Stimulated activated naive CD8-positive, alpha-beta T cell treated with anti-CD3 and anti-CD28 coated beads, Interleukin-15, amount 100 ng/mL, for 72 hours (primary cell): ENCODE measurements at regions not wholly inside any gene's neighbourhood (a gene's known extent, or its start where the extent isn't known, plus 50 kb on each side); places are given as distances from the start of the nearest gene placed in this dataset.

Experiments
- ATAC-seq: fragments of 150-1000 bp; cut with Tn5 transposase; 2 replicates; pipeline ENCODE4 v1.10.0; 2021; ENCODE audit warnings: mild to moderate bottlenecking, moderate library complexity
- DNase-seq, 2 donors: peaks; one replicate each; pipeline ENCODE4 v3.0.0; 2021 to 2022
- H3K27ac Mint-ChIP-seq, 2 donors: one replicate each; pipeline ENCODE4 v1.8.0; 2022; ENCODE audit warnings: mild to moderate bottlenecking in 2 of 2, mixed read lengths in 2 of 2, moderate library complexity in 2 of 2
- H3K27me3 Mint-ChIP-seq: one replicate; pipeline ENCODE4 v1.8.0; 2022; ENCODE audit warnings: mixed read lengths
- H3K4me1 Mint-ChIP-seq: one replicate; pipeline ENCODE4 v1.8.0; 2022; ENCODE audit warnings: mild to moderate bottlenecking, mixed read lengths
- H3K4me3 Mint-ChIP-seq, 2 donors: one replicate each; pipeline ENCODE4 v1.8.0; 2022; ENCODE audit warnings: mild to moderate bottlenecking in 2 of 2, mixed read lengths in 2 of 2, moderate library complexity in 1 of 2
- H3K9me3 Mint-ChIP-seq, 2 donors: one replicate each; pipeline ENCODE4 v1.8.0; 2022; ENCODE audit warnings: mixed read lengths in 2 of 2

DNA sequence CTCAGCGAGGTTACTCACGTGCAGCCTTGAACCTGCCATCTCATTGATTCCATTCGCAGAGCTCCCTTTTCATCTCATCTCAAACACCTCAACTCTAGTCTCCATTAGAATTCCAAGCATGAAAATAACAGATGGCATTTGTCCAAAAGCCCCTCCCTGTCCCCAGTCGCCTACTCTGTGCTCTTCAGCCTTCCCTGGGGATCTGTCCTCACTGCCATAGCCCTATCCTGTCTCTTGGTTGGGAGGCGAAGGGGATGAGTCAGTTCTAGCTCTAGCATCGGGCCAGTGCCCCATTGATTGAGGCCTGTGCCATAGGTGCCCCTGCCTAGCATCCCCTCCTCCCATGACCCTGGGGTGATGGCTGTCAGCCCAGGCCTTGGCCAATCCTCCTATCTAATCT lies 134.0 kb upstream of the PJA1 start:
- no peaks in the 10 kb centered on the region for H3K4me1 Mint-ChIP-seq
- peaks cover 31% of the 10 kb centered on the region for H3K27me3 Mint-ChIP-seq
- H3K27ac Mint-ChIP-seq: no peak overlapping the region
- no peak for DNase-seq
- ATAC-seq: no peak
- H3K4me3 Mint-ChIP-seq: no peak overlapping the region
- H3K9me3 Mint-ChIP-seq: no peaks in the 10 kb centered on the region

- H3K4me1 Mint-ChIP-seq: no peaks in the 10 kb centered on the region
- no peak for ATAC-seq
- H3K9me3 Mint-ChIP-seq: no peaks in the 10 kb centered on the region
Observed at GRCh38 chrX:69298466-69299140, 133.3 kb upstream of the PJA1 start.

GRCh38 chrX:69297506-69297905 lies 132.3 kb upstream of the PJA1 start:
- no peak for ATAC-seq
- H3K4me3 Mint-ChIP-seq: no peak overlapping the region
- peaks cover 18% of the 10 kb centered on the region for H3K27me3 Mint-ChIP-seq
- no peak for DNase-seq
- H3K27ac Mint-ChIP-seq: peak overlapping the region in 1 of 2 donors; percentile 19
- no peaks in the 10 kb centered on the region for H3K4me1 Mint-ChIP-seq
- no peaks in the 10 kb centered on the region for H3K9me3 Mint-ChIP-seq

More at GRCh38 chrX:69298466-69299140, 133.3 kb upstream of the PJA1 start:
- no peak overlapping the region for H3K27ac Mint-ChIP-seq
- H3K27me3 Mint-ChIP-seq: peaks cover 24% of the 10 kb centered on the region
- DNase-seq: no peak
- H3K4me3 Mint-ChIP-seq: no peak overlapping the region

GRCh38 chrX:69293776-69294601 lies 128.7 kb upstream of the PJA1 start:
- no peak overlapping the region for H3K4me3 Mint-ChIP-seq
- ATAC-seq (no peak), DNase-seq (no peak)
- no peaks in the 10 kb centered on the region for H3K27me3 Mint-ChIP-seq
- no peaks in the 10 kb centered on the region for H3K9me3 Mint-ChIP-seq
- no peaks in the 10 kb centered on the region for H3K4me1 Mint-ChIP-seq
- H3K27ac Mint-ChIP-seq: peak overlapping the region in 1 of 2 donors; percentile 80

- Mint-ChIP-seq H3K4me1 (no peaks in the 10 kb centered on the region), H3K27ac (no peak overlapping the region), H3K9me3 (no peaks in the 10 kb centered on the region), H3K4me3 (no peak overlapping the region), H3K27me3 (no peaks in the 10 kb centered on the region)
- no peak for ATAC-seq
- no peak for DNase-seq
Observed at GRCh38 chrX:69291116-69291515, 125.9 kb upstream of the PJA1 start.

GRCh38 chrX:69290292-69290691 lies 125.0 kb upstream of the PJA1 start:
- Mint-ChIP-seq H3K27me3 (no peaks in the 10 kb centered on the region), H3K4me3 (no peak overlapping the region), H3K9me3 (no peaks in the 10 kb centered on the region), H3K4me1 (no peaks in the 10 kb centered on the region), H3K27ac (peak overlapping the region in 1 of 2 donors; percentile 85)
- DNase-seq (no peak), ATAC-seq (no peak)

DNA sequence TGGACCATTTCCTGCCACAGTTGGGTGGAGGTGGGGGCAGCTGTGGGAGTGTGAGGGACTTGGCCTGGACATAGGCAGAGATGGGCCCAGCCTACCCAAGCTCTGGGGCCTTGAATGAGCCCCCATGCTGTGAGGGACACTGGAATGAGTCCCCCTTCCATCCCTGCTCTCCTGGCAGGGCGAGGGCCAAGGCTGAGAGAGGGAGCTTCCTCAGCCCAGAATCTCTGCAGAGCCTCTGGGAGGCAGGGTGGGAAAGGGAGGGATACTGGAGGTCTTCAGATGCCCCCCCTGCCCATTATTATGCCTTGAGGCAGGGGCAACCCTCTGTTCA lies 124.5 kb upstream of the PJA1 start:
- Mint-ChIP-seq H3K27ac (no peak overlapping the region), H3K4me3 (no peak overlapping the region), H3K9me3 (no peaks in the 10 kb centered on the region), H3K27me3 (no peaks in the 10 kb centered on the region), H3K4me1 (no peaks in the 10 kb centered on the region)
- DNase-seq (no peak), ATAC-seq (no peak)

GRCh38 chrX:69289046-69289792 lies 124.0 kb upstream of the PJA1 start:
- ATAC-seq (no peak), DNase-seq (no peak)
- no peaks in the 10 kb centered on the region for H3K4me1 Mint-ChIP-seq
- H3K9me3 Mint-ChIP-seq: no peaks in the 10 kb centered on the region
- no peaks in the 10 kb centered on the region for H3K27me3 Mint-ChIP-seq
- no peak overlapping the region for H3K4me3 Mint-ChIP-seq
- H3K27ac Mint-ChIP-seq: peak overlapping the region in 1 of 2 donors; percentile 87

GRCh38 chrX:69287095-69287494 lies 121.8 kb upstream of the PJA1 start:
- no peaks in the 10 kb centered on the region for H3K9me3 Mint-ChIP-seq
- H3K4me3 Mint-ChIP-seq: no peak overlapping the region

DNA sequence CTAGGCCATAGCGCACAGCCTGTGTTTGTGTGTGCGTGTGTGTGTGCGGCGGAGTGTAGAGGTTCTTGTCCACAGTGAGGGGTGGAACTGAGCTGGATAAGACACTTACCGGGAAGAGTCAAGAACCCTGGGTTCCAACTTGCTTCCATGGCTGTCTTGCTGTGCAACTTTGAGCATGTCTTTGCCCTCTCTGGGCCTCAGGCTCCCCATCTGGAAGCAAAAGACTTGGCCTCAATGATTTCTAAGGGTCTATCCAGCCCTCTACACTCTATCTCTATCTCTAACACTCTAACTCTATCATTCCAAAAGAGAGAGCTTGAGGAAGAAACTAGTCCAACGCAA lies 121.3 kb upstream of the PJA1 start:
- Mint-ChIP-seq H3K4me3 (no peak overlapping the region), H3K9me3 (no peaks in the 10 kb centered on the region), H3K27me3 (no peaks in the 10 kb centered on the region), H3K4me1 (no peaks in the 10 kb centered on the region), H3K27ac (no peak overlapping the region)
- DNase-seq: no peak
- peak; percentile 9 for ATAC-seq

More at GRCh38 chrX:69287095-69287494, 121.8 kb upstream of the PJA1 start:
- Mint-ChIP-seq H3K4me1 (no peaks in the 10 kb centered on the region), H3K27me3 (no peaks in the 10 kb centered on the region), H3K27ac (no peak overlapping the region)
- DNase-seq (no peak), ATAC-seq (no peak)

GRCh38 chrX:69285881-69286564 lies 120.8 kb upstream of the PJA1 start:
- Mint-ChIP-seq H3K27me3 (no peaks in the 10 kb centered on the region), H3K27ac (no peak overlapping the region), H3K4me1 (no peaks in the 10 kb centered on the region), H3K9me3 (no peaks in the 10 kb centered on the region), H3K4me3 (peak overlapping the region; percentile 33 to 44)
- ATAC-seq (peak; percentile 76), DNase-seq (peak; percentile 31 to 48)

DNA sequence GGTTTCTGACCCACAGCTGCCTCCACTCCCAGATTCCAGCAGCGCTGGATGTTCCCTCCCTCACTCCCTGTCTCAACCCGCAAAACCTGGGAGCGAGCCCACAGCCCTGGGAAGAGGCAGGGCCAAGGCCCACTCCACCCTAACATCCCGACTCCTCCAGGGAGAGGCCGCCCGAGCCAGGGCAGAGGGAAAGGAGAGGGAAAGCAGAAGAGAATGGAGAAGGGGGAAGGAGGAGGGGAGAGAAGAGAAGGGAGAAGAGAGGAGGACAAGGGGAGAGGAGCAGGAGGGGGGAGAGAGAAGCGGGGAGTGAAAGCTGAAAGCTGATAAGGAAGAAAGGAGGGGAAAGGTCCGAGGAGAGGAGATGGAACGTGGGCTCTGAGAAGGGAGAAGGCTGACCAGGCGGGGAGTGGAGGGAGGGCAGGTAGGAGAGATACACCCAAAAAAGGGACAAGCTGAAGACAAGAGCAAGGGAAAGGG lies 120.2 kb upstream of the PJA1 start:
- Mint-ChIP-seq H3K9me3 (no peaks in the 10 kb centered on the region), H3K27me3 (no peaks in the 10 kb centered on the region), H3K4me3 (peak overlapping the region; percentile 33 to 44), H3K27ac (no peak overlapping the region), H3K4me1 (no peaks in the 10 kb centered on the region)
- DNase-seq: no peak
- no peak for ATAC-seq

DNA sequence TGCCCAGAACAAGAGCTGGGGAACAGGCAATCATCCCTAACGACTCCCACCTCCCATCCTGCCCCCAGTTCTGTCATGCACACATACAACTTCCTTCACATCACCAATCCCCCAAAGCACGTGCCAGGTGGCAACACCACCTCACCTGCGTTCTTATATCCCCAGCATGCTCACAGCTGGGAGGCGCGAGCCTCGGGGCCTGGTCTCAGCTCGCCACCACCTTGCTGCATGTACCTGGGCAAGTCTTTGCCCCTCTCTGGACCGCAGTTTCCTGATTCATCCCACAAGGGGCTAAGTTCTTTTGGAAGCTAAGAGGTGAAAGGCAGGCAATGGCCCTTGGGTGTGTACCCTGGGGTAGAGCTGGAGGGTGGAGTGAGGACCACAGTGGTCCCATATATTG lies 119.2 kb upstream of the PJA1 start:
- no peaks in the 10 kb centered on the region for H3K27me3 Mint-ChIP-seq
- ATAC-seq (no peak), DNase-seq (no peak)
- no peaks in the 10 kb centered on the region for H3K9me3 Mint-ChIP-seq
- H3K4me3 Mint-ChIP-seq: no peak overlapping the region
- H3K27ac Mint-ChIP-seq: no peak overlapping the region
- no peaks in the 10 kb centered on the region for H3K4me1 Mint-ChIP-seq

DNA sequence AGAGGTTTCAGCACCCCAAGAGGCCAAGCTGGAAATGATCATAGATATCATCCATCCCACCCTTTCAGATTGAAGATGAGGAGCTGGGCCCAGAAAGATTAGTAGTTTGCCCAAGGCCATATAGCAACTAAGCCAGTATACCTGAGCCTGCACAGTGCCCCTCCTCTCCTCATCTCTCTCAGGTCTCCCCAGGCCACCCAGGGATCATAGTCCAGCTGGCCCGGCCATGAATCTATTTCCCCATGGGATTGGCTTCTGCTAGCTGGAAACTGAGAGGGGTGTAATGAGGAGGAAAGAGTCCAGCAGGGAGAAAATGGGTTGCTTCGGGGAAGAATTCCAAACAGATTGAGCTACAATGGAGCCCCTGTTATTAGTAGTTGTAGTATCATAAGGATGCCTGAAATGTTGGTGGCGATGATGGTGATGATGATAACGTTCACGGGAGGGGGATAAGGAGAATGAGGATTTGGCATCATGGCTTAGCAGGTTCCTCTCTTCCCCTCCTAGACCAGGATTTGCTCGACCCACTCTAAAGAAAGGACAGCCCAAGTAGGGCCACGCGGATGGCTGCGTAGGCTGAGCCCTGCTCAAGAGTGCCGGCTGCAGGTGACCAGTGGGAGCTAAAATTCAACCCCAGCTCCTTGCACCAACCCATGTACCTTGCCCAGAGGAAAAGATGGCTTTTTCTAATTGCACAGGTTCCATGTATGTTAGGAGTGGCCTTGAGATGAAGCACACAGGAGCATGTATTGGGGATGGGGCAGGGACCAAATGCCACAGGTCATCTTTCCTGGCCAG lies 117.8 kb upstream of the PJA1 start:
- no peak for DNase-seq
- no peaks in the 10 kb centered on the region for H3K9me3 Mint-ChIP-seq
- no peak overlapping the region for H3K27ac Mint-ChIP-seq
- no peak overlapping the region for H3K4me3 Mint-ChIP-seq
- H3K27me3 Mint-ChIP-seq: no peaks in the 10 kb centered on the region
- no peaks in the 10 kb centered on the region for H3K4me1 Mint-ChIP-seq
- no peak for ATAC-seq

DNA sequence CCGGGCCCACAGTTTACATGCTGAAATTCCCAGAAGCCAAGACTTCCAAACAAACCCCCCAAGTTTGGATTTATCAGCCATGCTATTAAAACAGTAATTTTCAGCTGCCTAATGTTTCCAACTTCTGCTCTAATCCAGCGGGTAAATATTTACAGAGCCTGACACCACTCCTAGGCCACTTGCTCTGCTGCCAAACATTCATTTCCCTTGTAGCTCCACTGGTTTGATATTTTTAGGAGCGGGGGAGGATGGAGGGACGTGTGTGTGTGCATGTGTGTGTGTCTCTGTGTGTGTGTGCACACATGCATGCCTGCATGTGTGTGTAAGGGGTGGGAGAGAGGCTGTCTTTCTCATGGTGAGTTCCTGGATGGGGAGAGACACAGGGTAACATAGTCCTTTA lies 115.7 kb upstream of the PJA1 start:
- no peaks in the 10 kb centered on the region for H3K27me3 Mint-ChIP-seq
- H3K9me3 Mint-ChIP-seq: no peaks in the 10 kb centered on the region
- ATAC-seq (no peak), DNase-seq (no peak)
- H3K4me1 Mint-ChIP-seq: no peaks in the 10 kb centered on the region
- H3K27ac Mint-ChIP-seq: no peak overlapping the region
- H3K4me3 Mint-ChIP-seq: no peak overlapping the region
